Activated CD8-positive, alpha-beta memory T cell treated with anti-CD3 and anti-CD28 coated beads, Interleukin-2, amount 50 U/mL, for 24 hours (primary cell): ENCODE measurements at regions not wholly inside any gene's neighbourhood (a gene's known extent, or its start where the extent isn't known, plus 50 kb on each side); places are given as distances from the start of the nearest gene placed in this dataset.

ENCODE experiments used
- DNase-seq: peaks from one replicate; pipeline ENCODE4 v3.0.0-alpha.2; 2020; ENCODE audit errors: extremely low read depth

- no peak for DNase-seq
These were observed 1459.3 kb downstream of the UQCRFS1 start for GRCh38 chr19:27753622-27754021.

GRCh38 chr19:27752530-27753184 lies 1460.3 kb downstream of the UQCRFS1 start:
- no peak for DNase-seq

- no peak for DNase-seq
These were observed 1461.9 kb downstream of the UQCRFS1 start for GRCh38 chr19:27751044-27751391.

GRCh38 chr19:27750391-27751043 lies 1462.4 kb downstream of the UQCRFS1 start:
- DNase-seq = no peak

GRCh38 chr19:27748551-27749152 lies 1464.3 kb downstream of the UQCRFS1 start:
- no peak for DNase-seq

GRCh38 chr19:27746691-27747380 lies 1466.1 kb downstream of the UQCRFS1 start:
- DNase-seq = no peak

- DNase-seq = no peak
These were observed 1466.9 kb downstream of the UQCRFS1 start for GRCh38 chr19:27745978-27746542.

GRCh38 chr19:27744926-27745768 lies 1467.8 kb downstream of the UQCRFS1 start:
- DNase-seq = no peak

- no peak for DNase-seq
These were observed 1470.9 kb downstream of the UQCRFS1 start for GRCh38 chr19:27742041-27742440.

GRCh38 chr19:27741236-27741635 lies 1471.7 kb downstream of the UQCRFS1 start:
- no peak for DNase-seq

- DNase-seq = no peak
These were observed 1472.6 kb downstream of the UQCRFS1 start for GRCh38 chr19:27740396-27740795.

GRCh38 chr19:27738569-27739193 lies 1474.3 kb downstream of the UQCRFS1 start:
- DNase-seq = no peak

- no peak for DNase-seq
These were observed 1476.7 kb downstream of the UQCRFS1 start for GRCh38 chr19:27736225-27736624.

GRCh38 chr19:27735314-27735713 lies 1477.6 kb downstream of the UQCRFS1 start:
- no peak for DNase-seq

- DNase-seq = no peak
These were observed 1478.3 kb downstream of the UQCRFS1 start for GRCh38 chr19:27734496-27735220.

GRCh38 chr19:27733551-27734266 lies 1479.2 kb downstream of the UQCRFS1 start:
- DNase-seq = no peak

- no peak for DNase-seq
These were observed 1483.6 kb downstream of the UQCRFS1 start for GRCh38 chr19:27729332-27729731.

- no peak for DNase-seq
These were observed 1490.3 kb downstream of the UQCRFS1 start for GRCh38 chr19:27722625-27723024.

GRCh38 chr19:27720155-27720554 lies 1492.8 kb downstream of the UQCRFS1 start:
- DNase-seq = no peak

GRCh38 chr19:27719034-27719433 lies 1493.9 kb downstream of the UQCRFS1 start:
- no peak for DNase-seq
